ENCODE measurements at regions not wholly inside any gene's neighbourhood (a gene's known extent, or its start where the extent isn't known, plus 50 kb on each side); places are given as distances from the start of the nearest gene placed in this dataset.

DNA sequence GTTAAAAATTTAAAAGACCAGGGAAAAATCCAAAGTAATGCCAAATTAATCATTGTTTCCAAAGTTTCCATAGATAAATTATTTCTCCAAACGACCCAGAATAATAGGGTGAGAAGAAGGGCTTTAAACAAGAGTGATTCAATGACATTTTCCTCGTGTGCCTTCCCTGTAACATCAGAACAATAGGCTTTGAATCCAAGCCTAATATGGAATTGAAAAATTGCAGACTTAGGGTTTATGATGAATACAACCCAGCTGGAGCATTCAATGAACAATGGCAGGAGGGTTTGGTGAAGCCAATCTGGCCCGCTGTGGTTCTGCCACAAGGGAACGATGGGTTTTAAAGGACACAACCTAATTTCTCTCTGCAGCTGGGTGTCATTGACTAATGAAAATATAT is 94.2 kb downstream of the CBLL2 start:
- Mint-ChIP-seq H3K9me3 (no peaks in the 10 kb centered on the region), H3K36me3 (ENCODE audit: low read depth) (no peaks in the 10 kb centered on the region), H3K27me3 (no peaks in the 10 kb centered on the region), H3K4me3 (no peak overlapping the region), H3K27ac (no peak overlapping the region), H3K4me1 (no peaks in the 10 kb centered on the region)
- intact Hi-C loops (cut with micrococcal nuclease) = no loop called here
- no peak for DNase-seq

GRCh38 chrX:22373094-22373493 is 100.4 kb downstream of the CBLL2 start:
- Mint-ChIP-seq H3K27ac (no peak overlapping the region), H3K27me3 (no peaks in the 10 kb centered on the region), H3K4me3 (no peak overlapping the region), H3K4me1 (no peaks in the 10 kb centered on the region), H3K36me3 (ENCODE audit: low read depth) (no peaks in the 10 kb centered on the region), H3K9me3 (no peaks in the 10 kb centered on the region)
- DNase-seq = no peak
- intact Hi-C loops (cut with micrococcal nuclease) = no loop called here

- Mint-ChIP-seq H3K27ac (no peak overlapping the region), H3K9me3 (no peaks in the 10 kb centered on the region), H3K27me3 (no peaks in the 10 kb centered on the region), H3K4me1 (no peaks in the 10 kb centered on the region), H3K4me3 (no peak overlapping the region), H3K36me3 (ENCODE audit: low read depth) (no peaks in the 10 kb centered on the region)
- no peak for DNase-seq
- intact Hi-C loops (cut with micrococcal nuclease) = no loop called here
Observed at GRCh38 chrX:22373766-22374165, 101.1 kb downstream of the CBLL2 start.

GRCh38 chrX:22376369-22376768 is 103.7 kb downstream of the CBLL2 start:
- H3K36me3 Mint-ChIP-seq (ENCODE audit: low read depth) = no peaks in the 10 kb centered on the region

GRCh38 chrX:22378296-22378695 is 105.6 kb downstream of the CBLL2 start:
- intact Hi-C loops (cut with micrococcal nuclease) = no loop called here
- no peaks in the 10 kb centered on the region for H3K4me1 Mint-ChIP-seq
- H3K4me3 Mint-ChIP-seq = no peak overlapping the region
- H3K27ac Mint-ChIP-seq = no peak overlapping the region
- no peak for DNase-seq
- H3K36me3 Mint-ChIP-seq (ENCODE audit: low read depth) = no peaks in the 10 kb centered on the region
- no peaks in the 10 kb centered on the region for H3K9me3 Mint-ChIP-seq
- H3K27me3 Mint-ChIP-seq = no peaks in the 10 kb centered on the region

More at GRCh38 chrX:22376369-22376768, 103.7 kb downstream of the CBLL2 start:
- Mint-ChIP-seq H3K9me3 (no peaks in the 10 kb centered on the region), H3K4me3 (no peak overlapping the region), H3K27me3 (no peaks in the 10 kb centered on the region), H3K27ac (no peak overlapping the region), H3K4me1 (no peaks in the 10 kb centered on the region)
- intact Hi-C loops (cut with micrococcal nuclease) = no loop called here
- no peak for DNase-seq

GRCh38 chrX:22383988-22384387 is 111.3 kb downstream of the CBLL2 start:
- H3K9me3 Mint-ChIP-seq = no peaks in the 10 kb centered on the region
- DNase-seq = no peak
- H3K4me3 Mint-ChIP-seq = no peak overlapping the region
- no peaks in the 10 kb centered on the region for H3K27me3 Mint-ChIP-seq
- no peaks in the 10 kb centered on the region for H3K36me3 Mint-ChIP-seq (ENCODE audit: low read depth)
- H3K4me1 Mint-ChIP-seq = no peaks in the 10 kb centered on the region
- H3K27ac Mint-ChIP-seq = no peak overlapping the region
- intact Hi-C loops (cut with micrococcal nuclease) = no loop called here

DNA sequence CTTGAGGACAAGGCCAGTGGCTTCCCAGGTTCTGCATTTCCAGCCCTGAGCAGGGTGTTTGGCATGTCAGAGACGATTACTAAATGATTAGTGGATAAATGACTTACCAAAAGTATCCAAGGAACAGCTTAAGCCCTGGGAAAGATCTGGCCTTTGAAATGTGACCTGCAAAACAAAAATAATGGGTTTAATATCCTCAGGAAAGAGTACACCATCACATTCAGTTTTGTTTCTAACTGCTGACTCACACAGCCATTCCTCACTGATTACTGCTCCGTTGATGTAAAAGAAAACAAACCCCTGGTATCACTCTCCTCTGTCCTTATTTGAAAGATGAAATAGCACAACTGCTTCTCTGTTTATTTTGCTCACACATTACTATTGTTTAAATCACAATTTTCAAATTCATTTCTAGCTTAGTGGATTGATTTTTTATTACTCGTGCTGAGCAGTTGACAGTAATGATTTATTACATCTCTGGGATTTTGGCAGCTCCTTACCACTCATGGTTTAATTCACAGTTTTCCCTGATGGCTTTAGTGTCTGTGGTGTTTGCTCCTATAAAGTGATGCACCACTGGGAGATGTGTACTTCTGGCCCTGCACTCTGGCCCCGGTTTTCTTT is 117.0 kb downstream of the CBLL2 start:
- Mint-ChIP-seq H3K27ac (no peak overlapping the region), H3K27me3 (no peaks in the 10 kb centered on the region), H3K36me3 (ENCODE audit: low read depth) (no peaks in the 10 kb centered on the region), H3K9me3 (no peaks in the 10 kb centered on the region), H3K4me3 (no peak overlapping the region), H3K4me1 (no peaks in the 10 kb centered on the region)
- intact Hi-C loops (cut with micrococcal nuclease) = no loop called here
- DNase-seq = no peak

DNA sequence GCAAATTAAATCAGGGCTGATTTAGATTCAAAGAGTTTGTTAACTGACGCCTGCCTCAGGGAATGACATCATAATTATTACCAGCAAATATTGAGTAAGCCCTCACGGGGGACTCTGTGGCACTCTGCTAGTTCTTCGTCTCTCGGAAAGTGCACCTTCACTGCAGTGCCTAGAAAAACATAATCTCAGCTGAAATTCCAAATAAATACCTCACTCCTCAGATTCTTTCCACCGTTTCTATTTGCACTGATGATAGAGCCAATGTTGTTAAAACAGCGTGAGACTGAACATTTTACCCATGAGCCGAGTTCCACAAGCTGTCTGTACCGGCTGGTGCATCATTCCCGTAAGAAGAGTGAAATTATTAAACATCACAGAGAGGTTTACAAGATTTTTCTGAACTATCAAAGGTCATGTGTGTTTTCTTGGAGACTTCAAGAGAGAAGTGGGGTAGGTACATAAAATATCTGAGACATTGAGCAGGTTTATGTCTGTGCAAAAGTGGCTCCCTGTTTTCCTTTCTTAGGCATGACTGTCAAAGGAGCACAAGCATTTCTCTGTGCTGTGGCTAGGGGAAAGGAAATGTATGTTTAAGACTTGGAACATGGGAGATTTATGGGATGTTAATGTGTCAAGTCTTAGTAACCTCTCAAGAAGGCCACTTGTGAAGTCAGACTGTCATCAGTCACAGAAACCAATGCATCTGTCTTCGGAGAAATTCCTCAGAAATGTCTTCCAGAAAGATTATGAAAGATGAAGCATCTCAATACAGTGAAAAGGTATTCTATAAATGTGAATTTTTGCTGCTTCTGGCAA is 119.6 kb downstream of the CBLL2 start:
- H3K4me1 Mint-ChIP-seq = no peaks in the 10 kb centered on the region
- no peaks in the 10 kb centered on the region for H3K36me3 Mint-ChIP-seq (ENCODE audit: low read depth)
- DNase-seq = no peak

GRCh38 chrX:22395372-22395771 is 122.7 kb downstream of the CBLL2 start:
- H3K27me3 Mint-ChIP-seq = no peaks in the 10 kb centered on the region

More for the DNA sequence above, 119.6 kb downstream of the CBLL2 start:
- intact Hi-C loops (cut with micrococcal nuclease) = no loop called here
- no peak overlapping the region for H3K27ac Mint-ChIP-seq
- H3K9me3 Mint-ChIP-seq = no peaks in the 10 kb centered on the region
- no peaks in the 10 kb centered on the region for H3K27me3 Mint-ChIP-seq
- H3K4me3 Mint-ChIP-seq = no peak overlapping the region

GRCh38 chrX:22396408-22396807 is 123.7 kb downstream of the CBLL2 start:
- intact Hi-C loops (cut with micrococcal nuclease) = no loop called here
- Mint-ChIP-seq H3K4me3 (no peak overlapping the region), H3K4me1 (no peaks in the 10 kb centered on the region), H3K27ac (no peak overlapping the region), H3K9me3 (no peaks in the 10 kb centered on the region), H3K36me3 (ENCODE audit: low read depth) (no peaks in the 10 kb centered on the region), H3K27me3 (no peaks in the 10 kb centered on the region)
- DNase-seq = no peak

More at GRCh38 chrX:22395372-22395771, 122.7 kb downstream of the CBLL2 start:
- intact Hi-C loops (cut with micrococcal nuclease) = no loop called here
- no peaks in the 10 kb centered on the region for H3K9me3 Mint-ChIP-seq
- no peaks in the 10 kb centered on the region for H3K36me3 Mint-ChIP-seq (ENCODE audit: low read depth)
- H3K27ac Mint-ChIP-seq = no peak overlapping the region
- no peak for DNase-seq
- H3K4me1 Mint-ChIP-seq = no peaks in the 10 kb centered on the region
- no peak overlapping the region for H3K4me3 Mint-ChIP-seq

DNA sequence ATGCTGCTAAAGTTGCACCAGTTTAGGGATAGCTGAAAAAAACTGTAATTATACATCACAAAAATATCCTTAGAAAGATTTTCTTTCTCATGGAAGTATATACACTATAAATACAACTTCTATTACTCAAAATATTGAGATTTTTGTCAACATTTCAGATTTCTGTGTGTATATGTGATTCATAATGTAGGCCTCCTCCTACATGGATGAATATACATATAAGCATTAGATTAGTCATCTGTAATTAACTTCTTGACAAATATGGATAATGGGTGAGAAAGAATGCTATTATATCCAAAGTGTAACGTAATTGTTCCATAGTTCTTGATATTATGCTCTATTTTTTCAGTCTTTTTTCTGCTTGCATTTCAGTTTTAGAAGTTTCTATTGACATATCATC is 124.9 kb downstream of the CBLL2 start:
- Mint-ChIP-seq H3K4me1 (no peaks in the 10 kb centered on the region), H3K9me3 (no peaks in the 10 kb centered on the region), H3K27ac (no peak overlapping the region), H3K27me3 (no peaks in the 10 kb centered on the region), H3K36me3 (ENCODE audit: low read depth) (no peaks in the 10 kb centered on the region), H3K4me3 (no peak overlapping the region)
- DNase-seq = no peak
- intact Hi-C loops (cut with micrococcal nuclease) = no loop called here

DNA sequence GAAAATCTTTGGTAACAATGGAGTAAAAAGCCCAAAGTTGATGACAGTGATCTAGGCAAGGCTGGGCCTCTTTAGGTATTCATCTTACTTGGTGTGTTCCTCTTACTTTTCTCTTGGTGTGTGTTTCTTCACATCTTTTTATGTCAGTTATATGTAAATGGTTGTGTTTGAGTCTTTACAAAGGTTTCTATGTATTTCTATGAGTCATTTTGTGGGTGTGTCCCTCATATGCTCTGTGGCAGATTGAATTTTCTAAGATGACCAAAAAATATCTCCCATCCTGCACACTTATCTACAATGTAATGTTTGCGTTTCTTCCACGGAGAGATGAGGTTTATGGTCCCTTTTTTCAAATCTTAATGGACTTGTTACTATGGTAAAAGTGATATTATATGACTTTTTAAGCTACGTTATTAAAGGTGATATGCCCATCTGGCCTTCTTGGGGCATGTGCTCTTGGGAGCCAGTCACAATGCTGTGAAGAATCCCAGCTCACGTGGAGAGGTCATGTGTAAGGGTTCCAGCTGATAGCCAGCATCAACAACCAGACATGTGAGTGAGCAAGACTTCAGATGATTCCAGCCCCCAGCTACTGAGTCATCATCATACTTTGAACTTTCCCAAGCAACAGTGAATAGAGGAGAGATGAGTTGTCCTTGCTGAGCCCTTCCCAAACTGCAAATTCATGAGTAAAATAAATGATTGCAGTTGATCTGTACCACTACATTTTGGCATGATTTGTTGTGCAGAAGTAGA is 126.9 kb downstream of the CBLL2 start:
- DNase-seq = no peak
- no peak overlapping the region for H3K27ac Mint-ChIP-seq
- no peaks in the 10 kb centered on the region for H3K27me3 Mint-ChIP-seq
- H3K9me3 Mint-ChIP-seq = no peaks in the 10 kb centered on the region
- intact Hi-C loops (cut with micrococcal nuclease) = no loop called here
- H3K36me3 Mint-ChIP-seq (ENCODE audit: low read depth) = no peaks in the 10 kb centered on the region
- no peaks in the 10 kb centered on the region for H3K4me1 Mint-ChIP-seq
- H3K4me3 Mint-ChIP-seq = no peak overlapping the region

DNA sequence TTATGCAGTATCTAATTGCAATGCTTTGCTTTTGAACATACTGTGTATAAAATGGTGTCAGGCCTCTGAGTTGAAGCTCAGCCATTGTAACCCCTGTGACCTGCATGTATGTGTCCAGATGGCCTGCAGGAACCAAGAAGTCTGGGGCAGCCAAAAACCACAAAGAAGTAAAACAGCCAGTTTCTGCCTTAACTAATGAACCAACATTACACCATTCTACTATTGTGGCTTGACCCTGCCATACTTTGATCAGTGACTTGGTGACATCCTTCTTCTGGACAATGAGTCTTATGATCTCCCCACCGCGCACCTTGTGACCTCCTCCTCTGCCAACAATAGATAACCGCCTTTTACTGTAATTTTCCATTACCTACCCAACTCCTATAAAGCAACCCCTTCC is 131.6 kb downstream of the CBLL2 start:
- Mint-ChIP-seq H3K27me3 (no peaks in the 10 kb centered on the region), H3K9me3 (no peaks in the 10 kb centered on the region), H3K4me3 (no peak overlapping the region), H3K4me1 (no peaks in the 10 kb centered on the region), H3K27ac (no peak overlapping the region), H3K36me3 (ENCODE audit: low read depth) (no peaks in the 10 kb centered on the region)
- intact Hi-C loops (cut with micrococcal nuclease) = no loop called here
- DNase-seq = no peak

DNA sequence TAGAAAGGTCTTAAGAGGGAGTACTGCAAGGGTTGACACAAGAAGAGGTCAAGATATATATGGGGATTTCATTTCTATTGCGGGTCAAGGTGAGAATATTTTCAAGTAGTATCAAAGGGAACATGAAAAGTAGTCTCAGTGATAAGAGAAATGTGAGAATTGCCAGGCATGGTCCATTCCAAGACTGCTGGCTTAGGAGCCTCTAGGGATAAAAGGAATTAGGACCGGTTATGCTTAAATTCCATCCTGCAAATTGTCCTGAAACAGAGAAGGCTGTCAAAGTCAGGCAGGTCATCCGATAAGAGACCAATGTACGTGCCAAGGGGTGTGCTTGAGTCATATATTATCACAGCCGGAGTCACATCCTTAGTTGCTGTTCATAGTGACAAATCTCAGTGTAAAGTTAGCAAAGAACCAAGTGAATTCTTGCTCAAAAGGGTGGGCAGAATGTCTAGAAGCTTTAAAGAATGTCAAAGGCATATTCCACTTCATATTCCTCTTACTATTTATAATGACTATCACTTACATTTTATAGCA is 133.6 kb downstream of the CBLL2 start:
- Mint-ChIP-seq H3K27ac (no peak overlapping the region), H3K9me3 (no peaks in the 10 kb centered on the region), H3K36me3 (ENCODE audit: low read depth) (no peaks in the 10 kb centered on the region), H3K4me3 (no peak overlapping the region), H3K4me1 (no peaks in the 10 kb centered on the region), H3K27me3 (no peaks in the 10 kb centered on the region)
- DNase-seq = no peak
- intact Hi-C loops (cut with micrococcal nuclease) = no loop called here
